ENCODE measurements at regions not wholly inside any gene's neighbourhood (a gene's known extent, or its start where the extent isn't known, plus 50 kb on each side); places are given as distances from the start of the nearest gene placed in this dataset.

DNA sequence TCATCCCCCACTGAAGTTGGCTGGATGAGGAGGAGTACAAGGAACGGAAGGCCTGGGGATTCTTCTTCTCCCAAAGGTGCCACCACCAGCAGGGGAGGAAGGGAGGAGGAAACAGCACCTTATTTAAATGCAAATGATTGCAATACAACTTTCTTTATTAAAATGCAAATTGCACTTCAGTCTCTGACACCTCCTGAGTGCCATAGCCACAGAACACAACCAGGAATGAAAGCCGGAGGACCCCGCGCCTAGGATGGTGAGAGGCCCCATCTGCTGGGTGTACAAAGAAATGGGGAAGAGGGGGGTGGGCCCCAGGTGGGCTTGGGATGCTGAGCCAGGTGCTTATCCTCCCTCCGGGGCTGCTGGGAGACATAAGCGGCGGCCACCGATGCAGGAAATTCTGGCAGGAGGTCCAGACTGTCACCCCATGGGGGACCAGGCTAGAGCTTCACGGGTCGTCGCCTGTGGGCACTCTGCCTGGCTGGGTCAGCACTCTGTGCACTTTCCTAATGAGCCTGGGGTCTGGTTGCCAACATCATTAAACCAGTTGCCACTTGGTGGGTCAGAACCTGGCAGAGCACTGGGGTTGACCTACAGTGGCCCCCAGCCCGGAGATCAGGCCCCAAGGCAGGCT lies 154.2 kb upstream of the MLN start:
- FAIRE-seq (no peak), DNase-seq (ENCODE audit: insufficient read length, low spot score) (peak; percentile 15)
- TF ChIP-seq, protein P1, sequence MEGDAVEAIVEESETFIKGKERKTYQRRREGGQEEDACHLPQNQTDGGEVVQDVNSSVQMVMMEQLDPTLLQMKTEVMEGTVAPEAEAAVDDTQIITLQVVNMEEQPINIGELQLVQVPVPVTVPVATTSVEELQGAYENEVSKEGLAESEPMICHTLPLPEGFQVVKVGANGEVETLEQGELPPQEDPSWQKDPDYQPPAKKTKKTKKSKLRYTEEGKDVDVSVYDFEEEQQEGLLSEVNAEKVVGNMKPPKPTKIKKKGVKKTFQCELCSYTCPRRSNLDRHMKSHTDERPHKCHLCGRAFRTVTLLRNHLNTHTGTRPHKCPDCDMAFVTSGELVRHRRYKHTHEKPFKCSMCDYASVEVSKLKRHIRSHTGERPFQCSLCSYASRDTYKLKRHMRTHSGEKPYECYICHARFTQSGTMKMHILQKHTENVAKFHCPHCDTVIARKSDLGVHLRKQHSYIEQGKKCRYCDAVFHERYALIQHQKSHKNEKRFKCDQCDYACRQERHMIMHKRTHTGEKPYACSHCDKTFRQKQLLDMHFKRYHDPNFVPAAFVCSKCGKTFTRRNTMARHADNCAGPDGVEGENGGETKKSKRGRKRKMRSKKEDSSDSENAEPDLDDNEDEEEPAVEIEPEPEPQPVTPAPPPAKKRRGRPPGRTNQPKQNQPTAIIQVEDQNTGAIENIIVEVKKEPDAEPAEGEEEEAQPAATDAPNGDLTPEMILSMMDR (IDR thresholded peaks at IDR 0.05; ENCODE audit: insufficient read depth, missing control alignments) = no peak

DNA sequence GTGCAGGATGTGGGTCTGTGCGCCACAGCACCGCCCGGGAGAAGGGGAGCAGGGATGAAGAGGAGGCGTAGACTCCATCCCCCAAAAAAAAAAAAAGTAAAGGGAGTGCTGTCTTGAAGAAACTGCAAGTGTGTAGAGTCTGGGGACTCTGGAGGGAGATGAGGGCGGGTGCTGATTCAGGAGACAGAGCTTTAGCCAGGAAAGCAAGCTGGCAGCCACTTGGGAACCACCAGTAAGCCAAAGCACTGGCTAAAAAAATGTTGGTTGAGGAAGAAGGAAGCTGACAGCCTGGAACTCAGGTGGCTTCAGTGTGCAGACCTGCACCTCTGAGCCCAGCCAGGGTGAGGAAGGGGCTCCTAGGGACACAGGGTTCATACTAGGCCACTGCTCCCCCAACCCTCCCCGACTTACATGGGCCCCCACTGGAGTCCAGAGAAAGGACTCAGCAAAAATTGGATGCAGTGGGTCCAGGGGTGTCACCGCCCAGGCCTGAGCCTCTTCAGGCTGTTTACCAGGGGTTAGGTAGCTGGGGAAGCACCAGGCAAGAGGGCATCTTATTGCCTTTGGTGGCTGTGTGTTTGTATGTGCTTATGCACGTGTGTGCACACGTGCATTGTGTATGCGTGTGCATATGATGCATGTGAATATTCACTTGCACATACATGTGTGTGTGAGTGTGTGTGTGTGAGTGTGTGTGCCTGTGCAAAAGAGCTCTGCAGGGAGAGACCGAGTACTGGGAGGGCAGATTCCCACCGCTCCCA lies 153.5 kb upstream of the MLN start:
- TF ChIP-seq, protein P1 (IDR thresholded peaks at IDR 0.05; ENCODE audit: insufficient read depth, missing control alignments) = no peak
- no peak for FAIRE-seq
- peak; percentile 10 for DNase-seq (ENCODE audit: insufficient read length, low spot score)

DNA sequence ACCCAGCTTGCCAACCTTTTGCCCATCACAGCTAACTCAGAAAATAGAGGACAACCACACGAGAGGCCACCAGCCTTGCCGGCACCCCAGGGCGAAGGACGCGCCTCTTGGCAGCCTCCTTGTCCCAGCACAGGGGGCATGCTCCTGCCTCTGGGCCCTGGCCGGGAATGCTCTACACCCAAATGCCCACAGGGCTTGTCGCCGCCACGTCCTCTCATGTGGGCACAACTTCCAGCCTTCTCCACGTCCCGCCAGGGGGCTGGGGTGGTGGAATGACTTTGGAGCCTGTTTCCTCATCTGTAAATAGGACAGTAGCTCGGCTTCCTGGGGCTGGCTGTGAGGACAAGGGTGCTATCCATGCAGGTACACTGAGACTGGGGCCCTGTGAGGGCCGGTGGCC lies 152.4 kb upstream of the MLN start:
- FAIRE-seq = no peak
- TF ChIP-seq, protein P1 (IDR thresholded peaks at IDR 0.05; ENCODE audit: insufficient read depth, missing control alignments) = no peak
- no peak for DNase-seq (ENCODE audit: insufficient read length, low spot score)

DNA sequence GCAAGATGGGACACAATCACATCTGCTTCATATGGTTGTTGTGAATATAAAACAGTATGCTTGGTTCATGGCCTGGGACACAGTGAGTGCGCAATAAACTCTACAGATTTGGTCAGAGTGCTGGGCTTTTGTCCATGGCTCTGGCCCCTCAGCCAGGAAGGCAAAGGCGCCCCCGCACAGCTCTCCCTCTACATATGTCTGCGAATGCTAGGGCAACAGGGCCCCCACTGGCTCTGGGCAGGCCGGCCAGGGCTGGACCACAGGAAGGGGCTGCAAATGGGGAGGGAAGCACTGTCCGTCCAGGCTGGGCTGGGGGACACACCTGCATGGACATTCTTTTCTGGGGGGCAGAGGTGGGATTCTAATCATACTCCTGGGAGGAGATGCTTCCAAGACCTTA lies 151.8 kb upstream of the MLN start:
- DNase-seq (ENCODE audit: insufficient read length, low spot score) = no peak
- TF ChIP-seq, protein P1 (IDR thresholded peaks at IDR 0.05; ENCODE audit: insufficient read depth, missing control alignments) = no peak
- FAIRE-seq = no peak

DNA sequence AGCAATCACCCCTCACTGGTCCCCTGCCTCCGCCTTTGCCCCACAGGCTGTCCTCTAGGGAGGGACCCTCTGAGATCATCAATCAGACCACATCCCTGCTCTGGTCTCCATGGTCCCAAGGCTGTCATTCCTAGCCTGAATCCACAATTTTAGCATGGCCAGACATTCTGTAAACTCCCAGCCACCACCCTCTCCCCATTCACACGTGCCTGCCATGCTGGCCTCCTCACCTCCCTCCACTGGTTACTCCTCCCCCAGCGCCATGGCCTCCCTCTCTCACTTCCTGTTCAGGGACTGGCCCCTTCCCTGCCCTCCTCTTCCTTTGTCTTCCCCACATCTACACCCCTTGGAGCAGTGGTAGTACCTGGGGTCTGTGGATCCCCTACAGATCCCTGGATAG lies 150.7 kb upstream of the MLN start:
- TF ChIP-seq, protein P1 (IDR thresholded peaks at IDR 0.05; ENCODE audit: insufficient read depth, missing control alignments) = no peak
- FAIRE-seq = no peak
- no peak for DNase-seq (ENCODE audit: insufficient read length, low spot score)

DNA sequence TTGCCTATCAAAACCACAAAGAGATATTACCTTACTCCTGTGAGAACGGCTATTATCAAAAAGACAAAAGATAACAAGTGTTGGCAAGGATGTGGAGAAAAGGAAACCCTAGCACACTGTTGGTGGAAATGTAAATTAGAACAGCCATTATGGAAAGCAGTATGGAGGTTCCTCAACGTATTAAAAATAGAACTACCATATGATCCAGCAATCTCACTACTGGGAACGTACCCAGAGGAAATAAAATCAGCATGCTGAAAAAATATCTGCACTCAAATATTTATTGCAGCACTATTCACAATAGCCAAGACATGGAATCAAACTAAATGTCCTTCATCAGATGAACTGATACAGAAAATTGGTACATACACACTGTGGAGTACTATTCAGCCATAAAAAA lies 149.4 kb upstream of the MLN start:
- DNase-seq (ENCODE audit: insufficient read length, low spot score) (no peak), FAIRE-seq (no peak)
- TF ChIP-seq, protein P1 (IDR thresholded peaks at IDR 0.05; ENCODE audit: insufficient read depth, missing control alignments) = no peak

DNA sequence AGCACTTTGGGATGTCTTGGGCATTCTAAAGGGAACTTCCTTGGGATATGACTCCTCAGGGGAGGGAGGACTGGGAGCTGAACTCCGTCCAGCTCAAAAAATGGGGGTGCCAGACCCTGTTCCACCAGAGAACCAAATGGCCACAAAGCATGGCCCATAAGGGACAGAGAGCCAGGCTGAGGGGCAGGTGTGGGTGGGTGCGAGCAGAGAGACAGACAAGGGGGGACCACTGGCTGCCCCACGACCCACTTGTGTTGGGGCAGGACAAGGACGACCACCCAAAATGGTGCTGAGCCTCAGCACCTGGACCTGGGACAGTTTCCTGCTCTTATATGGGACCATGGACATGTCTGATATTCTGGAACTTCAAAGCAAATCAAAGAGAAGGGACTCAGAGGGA lies 148.2 kb upstream of the MLN start:
- DNase-seq (ENCODE audit: insufficient read length, low spot score) (no peak), FAIRE-seq (no peak)
- TF ChIP-seq, protein P1 (IDR thresholded peaks at IDR 0.05; ENCODE audit: insufficient read depth, missing control alignments) = no peak
